ENCODE measurements at regions not wholly inside any gene's neighbourhood (a gene's known extent, or its start where the extent isn't known, plus 50 kb on each side); places are given as distances from the start of the nearest gene placed in this dataset.

DNA sequence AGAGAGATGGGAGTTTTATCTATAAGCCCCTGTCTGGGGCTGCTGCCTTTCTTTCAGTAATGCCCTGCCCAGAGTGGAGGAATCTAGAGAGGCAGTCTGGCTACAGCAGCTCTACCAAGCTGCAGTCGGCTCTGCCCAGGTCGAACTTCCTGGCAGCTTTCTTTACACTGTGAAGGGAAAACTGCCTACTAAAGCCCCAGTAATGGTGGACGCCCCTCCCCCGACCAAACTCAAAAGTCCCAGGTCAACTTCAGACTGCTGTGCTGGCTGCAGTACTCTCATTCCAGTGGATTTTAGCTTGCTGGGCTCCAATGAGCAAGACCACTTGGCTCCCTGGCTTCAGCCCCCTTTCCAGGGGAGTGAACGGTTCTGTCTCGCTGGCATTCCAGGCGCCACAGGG, 65.9 kb upstream of the RARB start:
- TF ChIP-seq, protein P1, sequence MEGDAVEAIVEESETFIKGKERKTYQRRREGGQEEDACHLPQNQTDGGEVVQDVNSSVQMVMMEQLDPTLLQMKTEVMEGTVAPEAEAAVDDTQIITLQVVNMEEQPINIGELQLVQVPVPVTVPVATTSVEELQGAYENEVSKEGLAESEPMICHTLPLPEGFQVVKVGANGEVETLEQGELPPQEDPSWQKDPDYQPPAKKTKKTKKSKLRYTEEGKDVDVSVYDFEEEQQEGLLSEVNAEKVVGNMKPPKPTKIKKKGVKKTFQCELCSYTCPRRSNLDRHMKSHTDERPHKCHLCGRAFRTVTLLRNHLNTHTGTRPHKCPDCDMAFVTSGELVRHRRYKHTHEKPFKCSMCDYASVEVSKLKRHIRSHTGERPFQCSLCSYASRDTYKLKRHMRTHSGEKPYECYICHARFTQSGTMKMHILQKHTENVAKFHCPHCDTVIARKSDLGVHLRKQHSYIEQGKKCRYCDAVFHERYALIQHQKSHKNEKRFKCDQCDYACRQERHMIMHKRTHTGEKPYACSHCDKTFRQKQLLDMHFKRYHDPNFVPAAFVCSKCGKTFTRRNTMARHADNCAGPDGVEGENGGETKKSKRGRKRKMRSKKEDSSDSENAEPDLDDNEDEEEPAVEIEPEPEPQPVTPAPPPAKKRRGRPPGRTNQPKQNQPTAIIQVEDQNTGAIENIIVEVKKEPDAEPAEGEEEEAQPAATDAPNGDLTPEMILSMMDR (IDR thresholded peaks at IDR 0.05 in 2 of 3, conservative IDR thresholded peaks at IDR 0.05 in 1 of 3; ENCODE audit: insufficient read depth in 2 of 3, low read depth in 1 of 3, low read length in 3 of 3): no peak
- TF ChIP-seq ARID2 (IDR thresholded peaks at IDR 0.05): no peak
- no peak for TF ChIP-seq SRSF7 (optimal IDR thresholded peaks at IDR 0.05; ENCODE audit: low read depth, low read length)
- no peak for TF ChIP-seq POLR2A (conservative IDR thresholded peaks at IDR 0.05)
- no peak for TF ChIP-seq CHD2 (IDR thresholded peaks at IDR 0.05; ENCODE audit: low read depth, low read length)
- TF ChIP-seq ARHGAP35 (IDR thresholded peaks at IDR 0.05; ENCODE audit: partially characterized antibody): no peak
- TF ChIP-seq FOXJ3 (CRISPR knock-in tag; IDR thresholded peaks at IDR 0.05): no peak
- TF ChIP-seq ZBTB7A (IDR thresholded peaks at IDR 0.05; ENCODE audit: borderline replicate concordance, control insufficient read depth, low read depth, low read length): no peak

Data from K562 (cell line).